ENCODE measurements at regions not wholly inside any gene's neighbourhood (a gene's known extent, or its start where the extent isn't known, plus 50 kb on each side); places are given as distances from the start of the nearest gene placed in this dataset.
"Not testable (repeated sequence)": the region's sequence is repeated elsewhere in the genome, so short reads cannot be mapped to it uniquely, and the experiment has no call there.

GRCh38 chr2:72078773-72079172 is 68.9 kb downstream of the CYP26B1 start:
- no peak for DNase-seq

GRCh38 chr2:72077702-72078169 is 69.9 kb downstream of the CYP26B1 start:
- DNase-seq, result no peak

- DNase-seq, result not testable (repeated sequence)
Observed at GRCh38 chr2:72073373-72073772, 74.3 kb downstream of the CYP26B1 start.

- DNase-seq, result not testable (repeated sequence)
Observed at GRCh38 chr2:72064197-72064596, 83.5 kb downstream of the CYP26B1 start.

- no peak for DNase-seq
Observed at GRCh38 chr2:72062336-72062735, 85.3 kb downstream of the CYP26B1 start.

- peak in 1 of 3 donors; percentile 13 for DNase-seq
Observed at GRCh38 chr2:72057308-72057707, 90.4 kb downstream of the CYP26B1 start.

GRCh38 chr2:72051971-72052505 is 95.6 kb downstream of the CYP26B1 start:
- no peak for DNase-seq

GRCh38 chr2:72051204-72051603 is 96.5 kb downstream of the CYP26B1 start:
- no peak for DNase-seq

- DNase-seq, result no peak
Observed at GRCh38 chr2:72050734-72051133, 96.9 kb downstream of the CYP26B1 start.

- DNase-seq, result no peak
Observed at GRCh38 chr2:72048881-72049477, 98.7 kb downstream of the CYP26B1 start.

- no peak for DNase-seq
Observed at GRCh38 chr2:72043985-72044384, 103.7 kb downstream of the CYP26B1 start.

- DNase-seq, result no peak
Observed at GRCh38 chr2:72041638-72042111, 106.0 kb downstream of the CYP26B1 start.

- no peak for DNase-seq
Observed at GRCh38 chr2:72040629-72041571, 106.8 kb downstream of the CYP26B1 start.

- no peak for DNase-seq
Observed at GRCh38 chr2:72038524-72038923, 109.1 kb downstream of the CYP26B1 start.

- DNase-seq, result no peak
Observed at GRCh38 chr2:72037261-72037666, 110.4 kb downstream of the CYP26B1 start.

GRCh38 chr2:72036595-72036994 is 111.1 kb downstream of the CYP26B1 start:
- no peak for DNase-seq

GRCh38 chr2:72036173-72036545 is 111.5 kb downstream of the CYP26B1 start:
- DNase-seq, result no peak

GRCh38 chr2:72035518-72036172 is 112.0 kb downstream of the CYP26B1 start:
- DNase-seq, result peak in 2 of 3 donors; percentile 11 to 21

- no peak for DNase-seq
Observed at GRCh38 chr2:72034353-72035095, 113.1 kb downstream of the CYP26B1 start.

- no peak for DNase-seq
Observed at GRCh38 chr2:72033636-72034035, 114.0 kb downstream of the CYP26B1 start.

GRCh38 chr2:72032481-72033041 is 115.1 kb downstream of the CYP26B1 start:
- DNase-seq, result no peak

Measured in suppressor macrophage treated with lipopolysaccharide for 1 hour (primary cell).